Panc1 (cell line): ENCODE measurements at regions not wholly inside any gene's neighbourhood (a gene's known extent, or its start where the extent isn't known, plus 50 kb on each side); places are given as distances from the start of the nearest gene placed in this dataset.

Experiments
- ATAC-seq: fragments of 200-7000 bp; cut with Tn5 transposase; 2 replicates; pipeline ENCODE4 v1.9.1; 2020; ENCODE audit warnings: mild to moderate bottlenecking, moderate library complexity
- BruUV-seq: library from RNA; stranded (reverse); fragments of 400-500 nt; replicated peaks from 2 replicates; lab custom pipeline; 2021; lab: Mats Ljungman, UMichigan
- CTCF ChIA-PET: fragments of 300-600 bp; sonication (Branson Sonifier 250); formaldehyde crosslinking; loops from one replicate; lab custom pipeline; 2022; ENCODE audit warnings: antibody characterized with exemption; lab: Charles Lee
- POLR2A ChIA-PET: fragments of 300-600 bp; sonication (Branson Sonifier 250); formaldehyde crosslinking; loops from one replicate; lab custom pipeline; 2022; ENCODE audit warnings: antibody characterized with exemption; lab: Charles Lee
- DNase-seq: peaks from one replicate; pipeline ENCODE4 v3.0.0-alpha.2; 2010; ENCODE audit warnings: low read depth, low spot score
- H3K27ac ChIP-seq: 2 replicates; pipeline ENCODE4 v1.5.1; 2011; ENCODE audit warnings: mild to moderate bottlenecking, low read length, inconsistent platforms
- H3K27me3 ChIP-seq: fragments of 200-500 bp; sonication (Bioruptor generic); 2 replicates; pipeline ENCODE4 v1.6.0; 2014; ENCODE audit warnings: low read length, inconsistent platforms; ENCODE audit not compliant: control insufficient read depth, insufficient read depth
- H3K36me3 ChIP-seq: fragments of 200-500 bp; sonication (Bioruptor generic); 2 replicates; pipeline ENCODE4 v1.5.1; 2014; ENCODE audit warnings: inconsistent platforms, mild to moderate bottlenecking, low read length, moderate library complexity; ENCODE audit not compliant: control insufficient read depth, insufficient read depth
- H3K4me1 ChIP-seq: 2 replicates; pipeline ENCODE4 v1.5.1; 2011; ENCODE audit warnings: inconsistent platforms, mild to moderate bottlenecking, low read length, moderate library complexity; ENCODE audit not compliant: control insufficient read depth, insufficient read depth
- H3K4me3 ChIP-seq, 2 experiments: 2 replicates each; pipeline ENCODE4 v1.5.1; 2011 to 2012; ENCODE audit warnings: low read depth in 2 of 2, low read length in 2 of 2, mild to moderate bottlenecking in 2 of 2, inconsistent platforms in 1 of 2, moderate library complexity in 1 of 2
- H3K9me3 ChIP-seq: fragments of 200-500 bp; sonication (Bioruptor generic); 2 replicates; pipeline ENCODE4 v1.5.1; 2014; ENCODE audit warnings: low read depth, mild to moderate bottlenecking, inconsistent platforms, low read length, moderate library complexity; ENCODE audit not compliant: control insufficient read depth, insufficient read depth
- CTCF ChIP-seq: fragments of 450-650 bp; IDR thresholded peaks from 2 replicates; pipeline ENCODE4 v1.5.1; 2017; ENCODE audit warnings: mild to moderate bottlenecking
- POLR2AphosphoS5 ChIP-seq: IDR thresholded peaks from 2 replicates; pipeline ENCODE4 v1.6.1; 2012; ENCODE audit warnings: mild to moderate bottlenecking, low read depth, low read length, moderate library complexity
- REST ChIP-seq, 2 experiments: IDR thresholded peaks; 2 replicates each; pipeline ENCODE4 v1.6.1; 2011 to 2012; ENCODE audit warnings: low read depth in 2 of 2, control low read depth in 1 of 2, low read length in 1 of 2, mild to moderate bottlenecking in 1 of 2, moderate library complexity in 1 of 2; ENCODE audit not compliant: insufficient read depth in 1 of 2
- SIN3A ChIP-seq: IDR thresholded peaks from 2 replicates; pipeline ENCODE4 v1.6.1; 2012; ENCODE audit warnings: low read depth, mild to moderate bottlenecking, low read length, moderate library complexity, borderline replicate concordance; ENCODE audit not compliant: insufficient read depth
- TCF7L2 ChIP-seq: IDR thresholded peaks from 2 replicates; pipeline ENCODE4 v1.6.1; 2011; ENCODE audit warnings: mild to moderate bottlenecking, low read depth, low read length, inconsistent platforms
- in situ Hi-C: cut with HindIII; loops from 2 replicates; pipeline ENCODE4 v1.10.0; 2016; ENCODE audit warnings: low sequenced_read_pairs, low pct_unique_long_range_greater_than_20kb
- intact Hi-C: fragments of 100-400 bp; cut with micrococcal nuclease; formaldehyde crosslinking; loops from one replicate; pipeline ENCODE4 v1.10.0; 2022; ENCODE audit not compliant: unreplicated experiment

GRCh38 chr5:131107128-131107527 is 57.9 kb downstream of the HINT1 start:
- no peak overlapping the region for H3K4me3 ChIP-seq
- H3K9me3 ChIP-seq = no peaks in the 10 kb centered on the region
- H3K27ac ChIP-seq = no peak overlapping the region
- POLR2A ChIA-PET = no interaction called here
- H3K36me3 ChIP-seq = no peaks in the 10 kb centered on the region
- intact Hi-C loops (loop anchor here (10.0 kb wide), 1 partner anchor 382 kb away; no protein-coding TSS in a partner anchor), in situ Hi-C loops (no loop called here)
- H3K27me3 ChIP-seq = peaks cover 9% of the 10 kb centered on the region; the same call in 1 of the 2 replicates
- CTCF ChIA-PET = no interaction called here
- TF ChIP-seq REST (IDR thresholded peaks at IDR 0.05; ENCODE audit: insufficient read depth in 1 of 2, low read depth in 2 of 2, low read length in 1 of 2) (no peak), POLR2AphosphoS5 (no peak), CTCF (no peak), SIN3A (no peak), TCF7L2 (no peak)
- no peak for ATAC-seq
- DNase-seq = no peak
- no peaks in the 10 kb centered on the region for H3K4me1 ChIP-seq
- BruUV-seq = no TSS peak

- no peak for TF ChIP-seq CTCF
- no peak for TF ChIP-seq SIN3A
- no peak for TF ChIP-seq POLR2AphosphoS5
- Histone ChIP-seq H3K27ac (no peak overlapping the region), H3K4me1 (no peaks in the 10 kb centered on the region), H3K27me3 (peaks cover 9% of the 10 kb centered on the region; the same call in 1 of the 2 replicates), H3K4me3 (no peak overlapping the region), H3K36me3 (no peaks in the 10 kb centered on the region), H3K9me3 (no peaks in the 10 kb centered on the region)
- intact Hi-C loops (loop anchor here (10.0 kb wide), 1 partner anchor 379 kb away; no protein-coding TSS in a partner anchor), in situ Hi-C loops (no loop called here)
- no peak for DNase-seq
- ChIA-PET CTCF (no interaction called here), POLR2A (no interaction called here)
- no TSS peak for BruUV-seq
- no peak for ATAC-seq
Measured at GRCh38 chr5:131104169-131104808, 60.8 kb downstream of the HINT1 start.
